Neural cell (in vitro differentiated cells): ENCODE measurements at regions not wholly inside any gene's neighbourhood (a gene's known extent, or its start where the extent isn't known, plus 50 kb on each side); places are given as distances from the start of the nearest gene placed in this dataset.

ENCODE experiments used
- H2AFZ ChIP-seq: fragments of 200-600, 300-800 bp; sonication (generic), shearing (Covaris generic); 2 replicates; pipeline ENCODE4 v1.6.0; 2014; ENCODE audit warnings: low read depth, mild to moderate bottlenecking, antibody characterized with exemption, low read length, moderate library complexity
- H3F3A ChIP-seq: fragments of 200-600 bp; shearing (Covaris generic); 2 replicates; pipeline ENCODE4 v1.6.1; 2016; ENCODE audit warnings: mild to moderate bottlenecking, moderate library complexity, mixed read lengths, antibody characterized with exemption, low read length; ENCODE audit not compliant: insufficient read depth, poor library complexity, severe bottlenecking
- H3K27ac ChIP-seq: fragments of 200-600, 300-800 bp; sonication (generic), shearing (Covaris generic); 2 replicates; pipeline ENCODE4 v1.5.1; 2014; ENCODE audit warnings: mild to moderate bottlenecking, low read length, moderate library complexity
- H3K27me3 ChIP-seq: fragments of 300-800, 200-600 bp; sonication (generic), shearing (Covaris generic); 2 replicates; pipeline ENCODE4 v1.6.0; 2014; ENCODE audit warnings: mild to moderate bottlenecking, low read depth, low read length, moderate library complexity; ENCODE audit not compliant: insufficient read depth
- H3K36me3 ChIP-seq: fragments of 300-800, 200-600 bp; sonication (generic), shearing (Covaris generic); 2 replicates; pipeline ENCODE4 v1.5.1; 2014; ENCODE audit warnings: mild to moderate bottlenecking, antibody characterized with exemption, low read length, moderate library complexity; ENCODE audit not compliant: insufficient read depth
- H3K4me2 ChIP-seq: fragments of 300-800, 200-600 bp; sonication (generic), shearing (Covaris generic); 2 replicates; pipeline ENCODE4 v1.6.0; 2014; ENCODE audit warnings: mild to moderate bottlenecking, low read length
- H3K4me3 ChIP-seq: fragments of 300-800, 200-600 bp; sonication (generic), shearing (Covaris generic); 2 replicates; pipeline ENCODE4 v1.5.1; 2014; ENCODE audit warnings: mild to moderate bottlenecking, low read length, moderate library complexity
- H3K79me2 ChIP-seq: fragments of 200-600 bp; shearing (Covaris generic); replicated peaks from 2 replicates; pipeline ENCODE4 v1.6.0; 2014; ENCODE audit warnings: mild to moderate bottlenecking, low read length, moderate library complexity; ENCODE audit not compliant: insufficient read depth
- H3K9ac ChIP-seq: fragments of 300-800, 200-600 bp; sonication (generic), shearing (Covaris generic); 2 replicates; pipeline ENCODE4 v1.6.1; 2016; ENCODE audit warnings: mild to moderate bottlenecking, low read length, mixed read lengths
- H3K9me2 ChIP-seq: fragments of 200-600 bp; shearing (Covaris generic); 2 replicates; pipeline ENCODE4 v1.6.1; 2016; ENCODE audit warnings: mild to moderate bottlenecking, low read length, mixed read lengths; ENCODE audit not compliant: insufficient read depth
- H3K9me3 ChIP-seq: fragments of 200-600, 300-800 bp; sonication (generic), shearing (Covaris generic); 2 replicates; pipeline ENCODE4 v1.6.1; 2016; ENCODE audit warnings: mild to moderate bottlenecking, mixed run types, low read length, moderate library complexity, mixed read lengths
- H4K20me1 ChIP-seq: fragments of 200-600 bp; shearing (Covaris generic); 2 replicates; pipeline ENCODE4 v1.6.1; 2016; ENCODE audit warnings: mild to moderate bottlenecking, mixed run types; ENCODE audit not compliant: insufficient read depth
- EP300 ChIP-seq: fragments of 450-650 bp; conservative IDR thresholded peaks from 2 replicates; pipeline ENCODE4 v1.6.1; 2014; ENCODE audit warnings: antibody characterized with exemption, mild to moderate bottlenecking, moderate library complexity; ENCODE audit not compliant: poor library complexity, severe bottlenecking
- EZH2 ChIP-seq: fragments of 200-600, 300-800 bp; shearing (Covaris generic), sonication (generic); IDR thresholded peaks from 2 replicates; pipeline ENCODE4 v1.6.1; 2014; ENCODE audit warnings: antibody characterized with exemption, low read length, borderline replicate concordance, mild to moderate bottlenecking; ENCODE audit not compliant: insufficient read depth, poor library complexity, severe bottlenecking
- MXI1 ChIP-seq: fragments of 450-650 bp; conservative IDR thresholded peaks from 2 replicates; pipeline ENCODE4 v1.6.1; 2014; ENCODE audit warnings: antibody characterized with exemption, mild to moderate bottlenecking; ENCODE audit not compliant: poor library complexity, severe bottlenecking
- POLR2AphosphoS5 ChIP-seq: IDR thresholded peaks from 2 replicates; pipeline ENCODE4 v1.6.1; 2012
- RAD21 ChIP-seq: fragments of 450-650 bp; conservative IDR thresholded peaks from 2 replicates; pipeline ENCODE4 v1.6.1; 2014; ENCODE audit warnings: antibody characterized with exemption, mild to moderate bottlenecking, moderate library complexity
- REST ChIP-seq: IDR thresholded peaks from 2 replicates; pipeline ENCODE4 v1.6.1; 2012; ENCODE audit warnings: borderline replicate concordance
- SMC3 ChIP-seq: fragments of 450-650 bp; conservative IDR thresholded peaks from 2 replicates; pipeline ENCODE4 v1.6.1; 2014; ENCODE audit warnings: antibody characterized with exemption, mild to moderate bottlenecking, moderate library complexity; ENCODE audit not compliant: poor library complexity
- TAF1 ChIP-seq: IDR thresholded peaks from 2 replicates; pipeline ENCODE4 v1.6.1; 2012; ENCODE audit warnings: low read depth
- TF ChIP-seq, protein P1 (sequence below): fragments of 450-650 bp; IDR thresholded peaks from 2 replicates; pipeline ENCODE4 v1.5.1; 2014; ENCODE audit warnings: antibody characterized with exemption, mild to moderate bottlenecking, moderate library complexity; ENCODE audit not compliant: poor library complexity, severe bottlenecking

GRCh38 chr22:47901911-47902310 is 1139.5 kb downstream of the TBC1D22A start:
- Histone ChIP-seq H3K79me2 (no peaks in the 10 kb centered on the region), H3K4me3 (no peak overlapping the region), H4K20me1 (no peaks in the 10 kb centered on the region), H3K27me3 (no peaks in the 10 kb centered on the region), H3F3A (no peaks in the 10 kb centered on the region), H3K9me3 (peaks cover 3% of the 10 kb centered on the region), H3K9ac (no peak overlapping the region), H2AFZ (no peak overlapping the region), H3K36me3 (no peaks in the 10 kb centered on the region), H3K27ac (no peak overlapping the region), H3K4me2 (no peak overlapping the region), H3K9me2 (no peaks in the 10 kb centered on the region)
- TF ChIP-seq SMC3 (no peak), MXI1 (no peak), REST (no peak), POLR2AphosphoS5 (no peak), EZH2 (no peak), TAF1 (no peak), RAD21 (no peak), EP300 (no peak)
- TF ChIP-seq, protein P1, sequence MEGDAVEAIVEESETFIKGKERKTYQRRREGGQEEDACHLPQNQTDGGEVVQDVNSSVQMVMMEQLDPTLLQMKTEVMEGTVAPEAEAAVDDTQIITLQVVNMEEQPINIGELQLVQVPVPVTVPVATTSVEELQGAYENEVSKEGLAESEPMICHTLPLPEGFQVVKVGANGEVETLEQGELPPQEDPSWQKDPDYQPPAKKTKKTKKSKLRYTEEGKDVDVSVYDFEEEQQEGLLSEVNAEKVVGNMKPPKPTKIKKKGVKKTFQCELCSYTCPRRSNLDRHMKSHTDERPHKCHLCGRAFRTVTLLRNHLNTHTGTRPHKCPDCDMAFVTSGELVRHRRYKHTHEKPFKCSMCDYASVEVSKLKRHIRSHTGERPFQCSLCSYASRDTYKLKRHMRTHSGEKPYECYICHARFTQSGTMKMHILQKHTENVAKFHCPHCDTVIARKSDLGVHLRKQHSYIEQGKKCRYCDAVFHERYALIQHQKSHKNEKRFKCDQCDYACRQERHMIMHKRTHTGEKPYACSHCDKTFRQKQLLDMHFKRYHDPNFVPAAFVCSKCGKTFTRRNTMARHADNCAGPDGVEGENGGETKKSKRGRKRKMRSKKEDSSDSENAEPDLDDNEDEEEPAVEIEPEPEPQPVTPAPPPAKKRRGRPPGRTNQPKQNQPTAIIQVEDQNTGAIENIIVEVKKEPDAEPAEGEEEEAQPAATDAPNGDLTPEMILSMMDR = no peak

DNA sequence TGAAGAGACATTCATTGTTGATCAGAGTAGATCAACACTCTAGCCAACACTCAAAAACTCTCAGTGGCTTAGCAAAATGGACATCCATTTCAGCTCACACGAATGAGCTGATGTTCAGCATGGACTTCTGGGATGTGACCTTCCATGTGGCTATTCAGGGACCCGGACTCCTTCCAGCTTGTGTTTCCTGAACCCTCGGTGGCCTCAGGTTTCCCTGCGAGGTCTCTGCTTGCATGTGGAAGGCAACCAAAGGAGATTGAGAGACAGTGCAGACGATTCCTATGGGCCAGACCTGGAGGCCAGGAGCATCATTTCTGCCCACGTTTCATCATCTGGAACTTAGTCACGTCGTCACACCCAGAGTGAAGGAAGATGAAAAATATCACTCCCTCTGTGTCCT is 1137.4 kb downstream of the TBC1D22A start:
- no peaks in the 10 kb centered on the region for H3F3A ChIP-seq
- no peak overlapping the region for H2AFZ ChIP-seq
- H3K27ac ChIP-seq = no peak overlapping the region
- no peak overlapping the region for H3K4me2 ChIP-seq
- no peaks in the 10 kb centered on the region for H4K20me1 ChIP-seq
- H3K9ac ChIP-seq = no peak overlapping the region
- no peaks in the 10 kb centered on the region for H3K9me2 ChIP-seq
- H3K36me3 ChIP-seq = no peaks in the 10 kb centered on the region
- no peaks in the 10 kb centered on the region for H3K27me3 ChIP-seq
- H3K9me3 ChIP-seq = no peaks in the 10 kb centered on the region
- no peaks in the 10 kb centered on the region for H3K79me2 ChIP-seq
- H3K4me3 ChIP-seq = no peak overlapping the region
- TF ChIP-seq REST = no peak
- TF ChIP-seq RAD21 = no peak
- TF ChIP-seq TAF1 = no peak
- no peak for TF ChIP-seq POLR2AphosphoS5
- no peak for TF ChIP-seq EP300
- TF ChIP-seq MXI1 = no peak
- TF ChIP-seq SMC3 = no peak
- TF ChIP-seq EZH2 = no peak
- TF ChIP-seq, protein P1 = no peak
